ENCODE measurements at regions not wholly inside any gene's neighbourhood (a gene's known extent, or its start where the extent isn't known, plus 50 kb on each side); places are given as distances from the start of the nearest gene placed in this dataset.

GRCh38 chr2:5230444-5230843, 461.7 kb upstream of the SOX11 start:
- DNase-seq (ENCODE audit: low read depth, low spot score) = no peak
- Mint-ChIP-seq H3K27ac (ENCODE audit: unreplicated experiment) (no peak overlapping the region), H3K36me3 (ENCODE audit: low read depth) (no peaks in the 10 kb centered on the region), H3K9me3 (no peaks in the 10 kb centered on the region), H3K27me3 (ENCODE audit: low read depth) (no peaks in the 10 kb centered on the region), H3K4me3 (no peak overlapping the region), H3K4me1 (peaks cover 4% of the 10 kb centered on the region)
- TF ChIP-seq, protein P1, sequence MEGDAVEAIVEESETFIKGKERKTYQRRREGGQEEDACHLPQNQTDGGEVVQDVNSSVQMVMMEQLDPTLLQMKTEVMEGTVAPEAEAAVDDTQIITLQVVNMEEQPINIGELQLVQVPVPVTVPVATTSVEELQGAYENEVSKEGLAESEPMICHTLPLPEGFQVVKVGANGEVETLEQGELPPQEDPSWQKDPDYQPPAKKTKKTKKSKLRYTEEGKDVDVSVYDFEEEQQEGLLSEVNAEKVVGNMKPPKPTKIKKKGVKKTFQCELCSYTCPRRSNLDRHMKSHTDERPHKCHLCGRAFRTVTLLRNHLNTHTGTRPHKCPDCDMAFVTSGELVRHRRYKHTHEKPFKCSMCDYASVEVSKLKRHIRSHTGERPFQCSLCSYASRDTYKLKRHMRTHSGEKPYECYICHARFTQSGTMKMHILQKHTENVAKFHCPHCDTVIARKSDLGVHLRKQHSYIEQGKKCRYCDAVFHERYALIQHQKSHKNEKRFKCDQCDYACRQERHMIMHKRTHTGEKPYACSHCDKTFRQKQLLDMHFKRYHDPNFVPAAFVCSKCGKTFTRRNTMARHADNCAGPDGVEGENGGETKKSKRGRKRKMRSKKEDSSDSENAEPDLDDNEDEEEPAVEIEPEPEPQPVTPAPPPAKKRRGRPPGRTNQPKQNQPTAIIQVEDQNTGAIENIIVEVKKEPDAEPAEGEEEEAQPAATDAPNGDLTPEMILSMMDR (conservative IDR thresholded peaks at IDR 0.05) = no peak

- no peak overlapping the region for H3K4me3 Mint-ChIP-seq
- H3K27ac Mint-ChIP-seq (ENCODE audit: unreplicated experiment) = no peak overlapping the region
- H3K36me3 Mint-ChIP-seq (ENCODE audit: low read depth) = no peaks in the 10 kb centered on the region
- no peaks in the 10 kb centered on the region for H3K27me3 Mint-ChIP-seq (ENCODE audit: low read depth)
- peaks cover 4% of the 10 kb centered on the region for H3K4me1 Mint-ChIP-seq
- DNase-seq (ENCODE audit: low read depth, low spot score) = no peak
- H3K9me3 Mint-ChIP-seq = no peaks in the 10 kb centered on the region
- TF ChIP-seq, protein P1 (conservative IDR thresholded peaks at IDR 0.05) = no peak
Measured at GRCh38 chr2:5230855-5231254, 461.3 kb upstream of the SOX11 start.

GRCh38 chr2:5231287-5231686, 460.9 kb upstream of the SOX11 start:
- no peaks in the 10 kb centered on the region for H3K27me3 Mint-ChIP-seq (ENCODE audit: low read depth)
- H3K4me1 Mint-ChIP-seq = peaks cover 7% of the 10 kb centered on the region
- H3K9me3 Mint-ChIP-seq = no peaks in the 10 kb centered on the region
- TF ChIP-seq, protein P1 (conservative IDR thresholded peaks at IDR 0.05) = no peak
- no peak overlapping the region for H3K4me3 Mint-ChIP-seq
- DNase-seq (ENCODE audit: low read depth, low spot score) = no peak
- no peaks in the 10 kb centered on the region for H3K36me3 Mint-ChIP-seq (ENCODE audit: low read depth)
- no peak overlapping the region for H3K27ac Mint-ChIP-seq (ENCODE audit: unreplicated experiment)

DNA sequence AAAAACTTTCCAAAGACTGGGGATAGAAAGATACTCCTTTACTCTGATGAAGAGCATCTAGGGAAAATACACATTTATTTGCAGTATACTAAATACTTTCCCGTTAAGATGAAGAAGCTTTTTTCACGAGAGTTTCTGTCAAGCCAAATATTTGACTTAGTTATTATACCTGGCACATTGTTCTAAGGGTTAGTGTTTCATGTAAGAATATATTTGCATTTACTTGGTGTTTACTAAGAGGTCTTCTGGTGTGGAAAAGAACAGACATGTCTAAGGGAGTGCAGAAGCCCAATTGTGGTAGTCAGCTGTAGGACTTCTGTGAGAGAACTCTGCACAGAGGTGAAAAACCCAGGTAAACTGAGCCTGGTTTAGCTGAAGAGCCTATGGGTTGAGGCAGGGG, 457.6 kb upstream of the SOX11 start:
- Mint-ChIP-seq H3K27me3 (ENCODE audit: low read depth) (no peaks in the 10 kb centered on the region), H3K4me1 (peaks cover 7% of the 10 kb centered on the region), H3K27ac (ENCODE audit: unreplicated experiment) (no peak overlapping the region), H3K4me3 (no peak overlapping the region), H3K9me3 (no peaks in the 10 kb centered on the region), H3K36me3 (ENCODE audit: low read depth) (no peaks in the 10 kb centered on the region)
- TF ChIP-seq, protein P1 (conservative IDR thresholded peaks at IDR 0.05) = no peak
- DNase-seq (ENCODE audit: low read depth, low spot score) = no peak

DNA sequence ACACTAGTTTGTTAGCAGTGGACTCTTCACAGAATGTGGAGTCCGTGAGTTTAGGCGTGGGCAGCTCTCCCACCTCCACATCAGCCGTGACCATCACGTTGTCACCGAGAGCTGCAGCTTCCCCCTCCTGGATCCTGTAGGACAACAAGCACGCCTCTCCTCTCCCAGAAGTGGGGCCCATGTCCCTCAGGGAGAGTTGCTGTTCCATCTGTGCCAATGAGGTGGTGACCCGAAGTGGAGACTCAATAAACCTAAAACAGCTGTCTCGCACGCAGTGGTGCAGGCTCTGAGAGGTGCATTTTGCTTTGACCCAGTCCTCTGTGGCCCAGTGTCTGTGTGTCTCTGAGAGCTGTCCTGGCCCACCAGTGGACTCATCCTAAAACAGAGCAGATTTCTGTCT, 456.5 kb upstream of the SOX11 start:
- TF ChIP-seq, protein P1 (conservative IDR thresholded peaks at IDR 0.05) = no peak
- H3K4me1 Mint-ChIP-seq = peaks cover 7% of the 10 kb centered on the region
- no peaks in the 10 kb centered on the region for H3K27me3 Mint-ChIP-seq (ENCODE audit: low read depth)
- DNase-seq (ENCODE audit: low read depth, low spot score) = no peak
- H3K36me3 Mint-ChIP-seq (ENCODE audit: low read depth) = no peaks in the 10 kb centered on the region
- no peak overlapping the region for H3K27ac Mint-ChIP-seq (ENCODE audit: unreplicated experiment)
- H3K4me3 Mint-ChIP-seq = no peak overlapping the region
- H3K9me3 Mint-ChIP-seq = no peaks in the 10 kb centered on the region

DNA sequence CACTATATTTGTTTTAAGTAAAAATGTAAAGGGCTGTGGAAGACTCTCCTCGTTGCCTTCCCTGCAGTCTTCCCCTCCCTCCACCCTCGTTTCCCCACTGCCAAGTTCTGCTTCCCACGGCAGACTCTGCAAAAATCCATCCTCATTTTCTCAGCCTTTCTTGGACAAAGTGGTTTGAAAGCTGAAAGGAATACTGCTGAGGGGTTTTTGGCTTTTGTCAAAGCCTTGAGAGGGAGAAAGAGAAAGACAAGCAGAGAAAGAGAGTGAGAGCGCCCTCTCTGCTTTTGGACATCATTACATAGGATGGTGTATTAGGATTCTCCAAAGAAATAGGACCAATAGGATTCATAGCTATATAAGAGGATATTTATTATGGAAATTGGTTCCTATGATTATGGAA, 455.9 kb upstream of the SOX11 start:
- H3K36me3 Mint-ChIP-seq (ENCODE audit: low read depth) = no peaks in the 10 kb centered on the region
- H3K9me3 Mint-ChIP-seq = no peaks in the 10 kb centered on the region
- H3K27me3 Mint-ChIP-seq (ENCODE audit: low read depth) = no peaks in the 10 kb centered on the region
- no peak for DNase-seq (ENCODE audit: low read depth, low spot score)
- TF ChIP-seq, protein P1 (conservative IDR thresholded peaks at IDR 0.05) = peak; percentile 14
- H3K4me1 Mint-ChIP-seq = peaks cover 7% of the 10 kb centered on the region
- H3K27ac Mint-ChIP-seq (ENCODE audit: unreplicated experiment) = no peak overlapping the region
- no peak overlapping the region for H3K4me3 Mint-ChIP-seq

All from neural crest cell (in vitro differentiated cells).